WTC11 (cell line): ENCODE measurements at regions not wholly inside any gene's neighbourhood (a gene's known extent, or its start where the extent isn't known, plus 50 kb on each side); places are given as distances from the start of the nearest gene placed in this dataset.

Source experiments
- ATAC-seq: fragments of 200-7000 bp; cut with Tn5 transposase; 2 replicates; pipeline ENCODE4 v1.10.0; 2021; ENCODE audit warnings: mild to moderate bottlenecking, moderate library complexity
- CTCF ChIA-PET: fragments of 300-600 bp; sonication (Branson Sonifier 250); formaldehyde crosslinking; loops from one replicate; lab custom pipeline; 2021; ENCODE audit warnings: antibody characterized with exemption; lab: Charles Lee
- POLR2A ChIA-PET: fragments of 350-600 bp; sonication (Branson Sonifier 250); formaldehyde crosslinking; loops from one replicate; lab custom pipeline; 2021; ENCODE audit warnings: antibody characterized with exemption; lab: Charles Lee
- DNase-seq: peaks from one replicate; pipeline ENCODE4 v3.0.0; 2021; ENCODE audit warnings: low spot score
- H3K27ac Mint-ChIP-seq: 2 replicates; pipeline ENCODE4 v1.8.0; 2021; ENCODE audit warnings: mixed read lengths
- H3K27me3 Mint-ChIP-seq: 2 replicates; pipeline ENCODE4 v1.8.0; 2021; ENCODE audit warnings: low read depth, mild to moderate bottlenecking, moderate library complexity, mixed read lengths
- H3K36me3 Mint-ChIP-seq: 2 replicates; pipeline ENCODE4 v1.8.0; 2021; ENCODE audit warnings: mixed read lengths
- H3K4me1 Mint-ChIP-seq: 2 replicates; pipeline ENCODE4 v1.8.0; 2022; ENCODE audit warnings: mixed read lengths
- H3K4me3 Mint-ChIP-seq: 2 replicates; pipeline ENCODE4 v1.8.0; 2021; ENCODE audit warnings: mild to moderate bottlenecking, moderate library complexity, mixed read lengths
- H3K9me3 Mint-ChIP-seq: 2 replicates; pipeline ENCODE4 v1.8.0; 2021; ENCODE audit warnings: mixed read lengths
- CREM ChIP-seq: sonication (generic); formaldehyde crosslinking; IDR thresholded peaks from 2 replicates; pipeline ENCODE4 v1.8.1; 2022; ENCODE audit warnings: mild to moderate bottlenecking, missing genetic modification reagents, moderate library complexity
- ELF4 ChIP-seq: sonication (generic); formaldehyde crosslinking; IDR thresholded peaks from 2 replicates; pipeline ENCODE4 v1.8.1; 2022; ENCODE audit warnings: low read depth, mild to moderate bottlenecking, moderate library complexity, missing genetic modification reagents
- FOXK1 ChIP-seq: sonication (generic); formaldehyde crosslinking; IDR thresholded peaks from 2 replicates; pipeline ENCODE4 v1.8.0; 2022; ENCODE audit warnings: mild to moderate bottlenecking, moderate library complexity, missing genetic modification reagents
- NFYB ChIP-seq: sonication (generic); formaldehyde crosslinking; conservative IDR thresholded peaks from 2 replicates; pipeline ENCODE4 v1.8.0; 2022; ENCODE audit warnings: low read depth, missing genetic modification reagents
- NR3C1 ChIP-seq: sonication (generic); formaldehyde crosslinking; conservative IDR thresholded peaks from 2 replicates; pipeline ENCODE4 v1.8.1; 2023; ENCODE audit warnings: low read depth, mild to moderate bottlenecking, missing genetic modification reagents
- RELA ChIP-seq: sonication (generic); formaldehyde crosslinking; IDR thresholded peaks from 2 replicates; pipeline ENCODE4 v1.8.1; 2022; ENCODE audit warnings: missing genetic modification reagents, mild to moderate bottlenecking, borderline replicate concordance
- SP1 ChIP-seq: sonication (generic); formaldehyde crosslinking; conservative IDR thresholded peaks from 2 replicates; pipeline ENCODE4 v1.8.1; 2022; ENCODE audit warnings: missing genetic modification reagents
- ZNF317 ChIP-seq: sonication (generic); formaldehyde crosslinking; IDR thresholded peaks from 2 replicates; pipeline ENCODE4 v1.8.1; 2023; ENCODE audit warnings: low read depth, mild to moderate bottlenecking, moderate library complexity, missing genetic modification reagents, borderline replicate concordance
- ZNF396 ChIP-seq: fragments of 250-450 bp; sonication (Bioruptor Pico); IDR thresholded peaks from 2 replicates; pipeline ENCODE4 v1.8.0; 2021; ENCODE audit warnings: mild to moderate bottlenecking, moderate library complexity, borderline replicate concordance
- ZNF423 ChIP-seq: fragments of 250-450 bp; sonication (Bioruptor Pico); IDR thresholded peaks from 2 replicates; pipeline ENCODE4 v2.1.2; 2022; ENCODE audit warnings: mild to moderate bottlenecking, moderate library complexity
- TF ChIP-seq, protein P1 (sequence below): sonication (generic); formaldehyde crosslinking; IDR thresholded peaks from 2 replicates; pipeline ENCODE4 v1.8.1; 2023; ENCODE audit warnings: mild to moderate bottlenecking, moderate library complexity, missing genetic modification reagents
- TF ChIP-seq, protein P2 (sequence below): fragments of 250-450 bp; sonication (Bioruptor Pico); IDR thresholded peaks from 2 replicates; pipeline ENCODE4 v1.9.0; 2021; ENCODE audit warnings: moderate library complexity, mild to moderate bottlenecking, inconsistent platforms, borderline replicate concordance
- TF ChIP-seq, protein P3 (sequence below): sonication (generic); formaldehyde crosslinking; IDR thresholded peaks from 2 replicates; pipeline ENCODE4 v1.8.0; 2023; ENCODE audit warnings: missing genetic modification reagents
- TF ChIP-seq, protein P4 (sequence below): sonication (generic); formaldehyde crosslinking; IDR thresholded peaks from 2 replicates; pipeline ENCODE4 v1.8.0; 2022; ENCODE audit warnings: missing genetic modification reagents
- TF ChIP-seq, protein P5 (sequence below): sonication (generic); formaldehyde crosslinking; conservative IDR thresholded peaks from 2 replicates; pipeline ENCODE4 v1.8.1; 2022; ENCODE audit warnings: mild to moderate bottlenecking, missing genetic modification reagents
- TF ChIP-seq, protein P6 (sequence below): sonication (generic); formaldehyde crosslinking; IDR thresholded peaks from 2 replicates; pipeline ENCODE4 v1.8.1; 2023; ENCODE audit warnings: mild to moderate bottlenecking, missing genetic modification reagents, moderate library complexity
- TF ChIP-seq, protein P7 (sequence below): sonication (generic); formaldehyde crosslinking; IDR thresholded peaks from 2 replicates; pipeline ENCODE4 v1.8.1; 2023; ENCODE audit warnings: mild to moderate bottlenecking, missing genetic modification reagents
- TF ChIP-seq, protein P8 (sequence below): sonication (generic); formaldehyde crosslinking; IDR thresholded peaks from 2 replicates; pipeline ENCODE4 v1.8.1; 2022; ENCODE audit warnings: low read depth, mild to moderate bottlenecking, moderate library complexity, missing genetic modification reagents, borderline replicate concordance

DNA sequence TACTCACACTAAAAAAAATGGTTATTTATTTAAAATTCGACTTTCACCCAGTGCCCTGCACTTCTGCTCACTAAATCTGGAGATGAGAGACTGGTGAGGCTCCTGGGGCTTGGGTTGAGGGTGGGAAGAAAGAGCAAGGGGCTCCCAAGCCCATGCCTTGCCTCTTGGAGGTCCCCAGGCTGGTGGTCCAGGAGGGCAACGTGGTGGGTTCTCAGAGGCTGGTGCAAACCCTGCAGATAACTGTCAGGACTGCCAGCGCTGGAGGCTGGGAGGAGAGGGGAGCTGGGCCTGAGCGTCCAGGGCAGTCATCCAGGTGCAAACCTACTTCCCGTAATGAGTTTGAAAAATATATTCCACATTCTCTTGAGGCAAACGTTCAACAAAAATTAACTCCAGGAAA, 528.3 kb downstream of the GLRX3 start:
- no peak overlapping the region for H3K4me3 Mint-ChIP-seq
- H3K36me3 Mint-ChIP-seq = peaks cover 79% of the 10 kb centered on the region
- peaks cover 15% of the 10 kb centered on the region for H3K27me3 Mint-ChIP-seq
- no peak overlapping the region for H3K27ac Mint-ChIP-seq
- CTCF ChIA-PET = no interaction called here
- no peaks in the 10 kb centered on the region for H3K4me1 Mint-ChIP-seq
- POLR2A ChIA-PET = no interaction called here
- DNase-seq (no peak), ATAC-seq (no peak)
- peaks cover 84% of the 10 kb centered on the region for H3K9me3 Mint-ChIP-seq
- TF ChIP-seq ZNF317 (CRISPR knock-in tag) = no peak
- TF ChIP-seq, protein P1, sequence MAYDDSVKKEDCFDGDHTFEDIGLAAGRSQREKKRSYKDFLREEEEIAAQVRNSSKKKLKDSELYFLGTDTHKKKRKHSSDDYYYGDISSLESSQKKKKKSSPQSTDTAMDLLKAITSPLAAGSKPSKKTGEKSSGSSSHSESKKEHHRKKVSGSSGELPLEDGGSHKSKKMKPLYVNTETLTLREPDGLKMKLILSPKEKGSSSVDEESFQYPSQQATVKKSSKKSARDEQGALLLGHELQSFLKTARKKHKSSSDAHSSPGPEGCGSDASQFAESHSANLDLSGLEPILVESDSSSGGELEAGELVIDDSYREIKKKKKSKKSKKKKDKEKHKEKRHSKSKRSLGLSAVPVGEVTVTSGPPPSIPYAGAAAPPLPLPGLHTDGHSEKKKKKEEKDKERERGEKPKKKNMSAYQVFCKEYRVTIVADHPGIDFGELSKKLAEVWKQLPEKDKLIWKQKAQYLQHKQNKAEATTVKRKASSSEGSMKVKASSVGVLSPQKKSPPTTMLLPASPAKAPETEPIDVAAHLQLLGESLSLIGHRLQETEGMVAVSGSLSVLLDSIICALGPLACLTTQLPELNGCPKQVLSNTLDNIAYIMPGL (CRISPR knock-in tag) = no peak
- no peak for TF ChIP-seq SP1 (CRISPR knock-in tag)
- TF ChIP-seq, protein P2, sequence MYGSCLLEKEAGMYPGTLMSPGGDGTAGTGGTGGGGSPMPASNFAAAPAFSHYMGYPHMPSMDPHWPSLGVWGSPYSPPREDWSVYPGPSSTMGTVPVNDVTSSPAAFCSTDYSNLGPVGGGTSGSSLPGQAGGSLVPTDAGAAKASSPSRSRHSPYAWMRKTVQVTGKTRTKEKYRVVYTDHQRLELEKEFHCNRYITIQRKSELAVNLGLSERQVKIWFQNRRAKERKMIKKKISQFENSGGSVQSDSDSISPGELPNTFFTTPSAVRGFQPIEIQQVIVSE (CRISPR knock-in tag) = no peak
- TF ChIP-seq NR3C1 (CRISPR knock-in tag) = no peak
- TF ChIP-seq, protein P3, sequence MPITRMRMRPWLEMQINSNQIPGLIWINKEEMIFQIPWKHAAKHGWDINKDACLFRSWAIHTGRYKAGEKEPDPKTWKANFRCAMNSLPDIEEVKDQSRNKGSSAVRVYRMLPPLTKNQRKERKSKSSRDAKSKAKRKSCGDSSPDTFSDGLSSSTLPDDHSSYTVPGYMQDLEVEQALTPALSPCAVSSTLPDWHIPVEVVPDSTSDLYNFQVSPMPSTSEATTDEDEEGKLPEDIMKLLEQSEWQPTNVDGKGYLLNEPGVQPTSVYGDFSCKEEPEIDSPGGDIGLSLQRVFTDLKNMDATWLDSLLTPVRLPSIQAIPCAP = no peak
- TF ChIP-seq FOXK1 (CRISPR knock-in tag) = no peak
- TF ChIP-seq, protein P4, sequence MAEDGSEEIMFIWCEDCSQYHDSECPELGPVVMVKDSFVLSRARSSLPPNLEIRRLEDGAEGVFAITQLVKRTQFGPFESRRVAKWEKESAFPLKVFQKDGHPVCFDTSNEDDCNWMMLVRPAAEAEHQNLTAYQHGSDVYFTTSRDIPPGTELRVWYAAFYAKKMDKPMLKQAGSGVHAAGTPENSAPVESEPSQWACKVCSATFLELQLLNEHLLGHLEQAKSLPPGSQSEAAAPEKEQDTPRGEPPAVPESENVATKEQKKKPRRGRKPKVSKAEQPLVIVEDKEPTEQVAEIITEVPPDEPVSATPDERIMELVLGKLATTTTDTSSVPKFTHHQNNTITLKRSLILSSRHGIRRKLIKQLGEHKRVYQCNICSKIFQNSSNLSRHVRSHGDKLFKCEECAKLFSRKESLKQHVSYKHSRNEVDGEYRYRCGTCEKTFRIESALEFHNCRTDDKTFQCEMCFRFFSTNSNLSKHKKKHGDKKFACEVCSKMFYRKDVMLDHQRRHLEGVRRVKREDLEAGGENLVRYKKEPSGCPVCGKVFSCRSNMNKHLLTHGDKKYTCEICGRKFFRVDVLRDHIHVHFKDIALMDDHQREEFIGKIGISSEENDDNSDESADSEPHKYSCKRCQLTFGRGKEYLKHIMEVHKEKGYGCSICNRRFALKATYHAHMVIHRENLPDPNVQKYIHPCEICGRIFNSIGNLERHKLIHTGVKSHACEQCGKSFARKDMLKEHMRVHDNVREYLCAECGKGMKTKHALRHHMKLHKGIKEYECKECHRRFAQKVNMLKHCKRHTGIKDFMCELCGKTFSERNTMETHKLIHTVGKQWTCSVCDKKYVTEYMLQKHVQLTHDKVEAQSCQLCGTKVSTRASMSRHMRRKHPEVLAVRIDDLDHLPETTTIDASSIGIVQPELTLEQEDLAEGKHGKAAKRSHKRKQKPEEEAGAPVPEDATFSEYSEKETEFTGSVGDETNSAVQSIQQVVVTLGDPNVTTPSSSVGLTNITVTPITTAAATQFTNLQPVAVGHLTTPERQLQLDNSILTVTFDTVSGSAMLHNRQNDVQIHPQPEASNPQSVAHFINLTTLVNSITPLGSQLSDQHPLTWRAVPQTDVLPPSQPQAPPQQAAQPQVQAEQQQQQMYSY (CRISPR knock-in tag) = no peak
- TF ChIP-seq ZNF396 (CRISPR knock-in tag) = no peak
- no peak for TF ChIP-seq NFYB (CRISPR knock-in tag)
- TF ChIP-seq RELA (CRISPR knock-in tag) = no peak
- TF ChIP-seq, protein P5, sequence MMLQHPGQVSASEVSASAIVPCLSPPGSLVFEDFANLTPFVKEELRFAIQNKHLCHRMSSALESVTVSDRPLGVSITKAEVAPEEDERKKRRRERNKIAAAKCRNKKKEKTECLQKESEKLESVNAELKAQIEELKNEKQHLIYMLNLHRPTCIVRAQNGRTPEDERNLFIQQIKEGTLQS (CRISPR knock-in tag) = no peak
- TF ChIP-seq CREM (CRISPR knock-in tag) = no peak
- no peak for TF ChIP-seq ZNF423 (CRISPR knock-in tag)

DNA sequence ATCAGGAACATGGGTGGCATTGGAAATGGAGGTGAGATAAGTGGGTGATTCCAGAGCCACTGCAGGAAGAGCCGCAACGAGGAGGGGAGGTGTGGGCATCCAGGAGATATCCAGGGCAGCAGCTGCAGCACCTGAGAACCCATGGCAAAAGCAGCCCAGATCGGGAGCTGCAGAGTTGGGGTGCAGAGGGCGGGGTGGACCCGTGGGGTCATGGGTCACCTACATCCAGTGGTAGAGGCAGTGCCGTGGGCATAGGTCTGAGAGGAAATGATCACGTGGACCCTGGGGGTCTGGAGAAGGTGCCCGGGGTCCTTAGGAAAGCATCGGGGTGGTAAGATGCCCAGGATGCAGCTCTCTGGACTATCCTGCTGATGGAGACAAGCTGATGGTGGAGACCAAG, 530.0 kb downstream of the GLRX3 start:
- CTCF ChIA-PET = no interaction called here
- H3K4me3 Mint-ChIP-seq = no peak overlapping the region
- POLR2A ChIA-PET = no interaction called here
- H3K9me3 Mint-ChIP-seq = peaks cover 85% of the 10 kb centered on the region
- no peak overlapping the region for H3K27ac Mint-ChIP-seq
- no peaks in the 10 kb centered on the region for H3K4me1 Mint-ChIP-seq
- ATAC-seq = no peak
- H3K27me3 Mint-ChIP-seq = peaks cover 12% of the 10 kb centered on the region
- no peak for DNase-seq
- peaks cover 83% of the 10 kb centered on the region for H3K36me3 Mint-ChIP-seq
- TF ChIP-seq, protein P6, sequence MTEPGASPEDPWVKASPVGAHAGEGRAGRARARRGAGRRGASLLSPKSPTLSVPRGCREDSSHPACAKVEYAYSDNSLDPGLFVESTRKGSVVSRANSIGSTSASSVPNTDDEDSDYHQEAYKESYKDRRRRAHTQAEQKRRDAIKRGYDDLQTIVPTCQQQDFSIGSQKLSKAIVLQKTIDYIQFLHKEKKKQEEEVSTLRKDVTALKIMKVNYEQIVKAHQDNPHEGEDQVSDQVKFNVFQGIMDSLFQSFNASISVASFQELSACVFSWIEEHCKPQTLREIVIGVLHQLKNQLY = no peak
- TF ChIP-seq RELA (CRISPR knock-in tag) (no peak), ZNF317 (CRISPR knock-in tag) (no peak), SP1 (CRISPR knock-in tag) (no peak), ELF4 (no peak), NR3C1 (CRISPR knock-in tag) (no peak)
- TF ChIP-seq, protein P4 (CRISPR knock-in tag) = no peak
- TF ChIP-seq, protein P7, sequence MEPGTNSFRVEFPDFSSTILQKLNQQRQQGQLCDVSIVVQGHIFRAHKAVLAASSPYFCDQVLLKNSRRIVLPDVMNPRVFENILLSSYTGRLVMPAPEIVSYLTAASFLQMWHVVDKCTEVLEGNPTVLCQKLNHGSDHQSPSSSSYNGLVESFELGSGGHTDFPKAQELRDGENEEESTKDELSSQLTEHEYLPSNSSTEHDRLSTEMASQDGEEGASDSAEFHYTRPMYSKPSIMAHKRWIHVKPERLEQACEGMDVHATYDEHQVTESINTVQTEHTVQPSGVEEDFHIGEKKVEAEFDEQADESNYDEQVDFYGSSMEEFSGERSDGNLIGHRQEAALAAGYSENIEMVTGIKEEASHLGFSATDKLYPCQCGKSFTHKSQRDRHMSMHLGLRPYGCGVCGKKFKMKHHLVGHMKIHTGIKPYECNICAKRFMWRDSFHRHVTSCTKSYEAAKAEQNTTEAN (CRISPR knock-in tag) = no peak
- TF ChIP-seq, protein P8, sequence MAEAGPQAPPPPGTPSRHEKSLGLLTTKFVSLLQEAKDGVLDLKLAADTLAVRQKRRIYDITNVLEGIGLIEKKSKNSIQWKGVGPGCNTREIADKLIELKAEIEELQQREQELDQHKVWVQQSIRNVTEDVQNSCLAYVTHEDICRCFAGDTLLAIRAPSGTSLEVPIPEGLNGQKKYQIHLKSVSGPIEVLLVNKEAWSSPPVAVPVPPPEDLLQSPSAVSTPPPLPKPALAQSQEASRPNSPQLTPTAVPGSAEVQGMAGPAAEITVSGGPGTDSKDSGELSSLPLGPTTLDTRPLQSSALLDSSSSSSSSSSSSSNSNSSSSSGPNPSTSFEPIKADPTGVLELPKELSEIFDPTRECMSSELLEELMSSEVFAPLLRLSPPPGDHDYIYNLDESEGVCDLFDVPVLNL (CRISPR knock-in tag) = no peak
